ENCODE measurements at regions not wholly inside any gene's neighbourhood (a gene's known extent, or its start where the extent isn't known, plus 50 kb on each side); places are given as distances from the start of the nearest gene placed in this dataset.

DNA sequence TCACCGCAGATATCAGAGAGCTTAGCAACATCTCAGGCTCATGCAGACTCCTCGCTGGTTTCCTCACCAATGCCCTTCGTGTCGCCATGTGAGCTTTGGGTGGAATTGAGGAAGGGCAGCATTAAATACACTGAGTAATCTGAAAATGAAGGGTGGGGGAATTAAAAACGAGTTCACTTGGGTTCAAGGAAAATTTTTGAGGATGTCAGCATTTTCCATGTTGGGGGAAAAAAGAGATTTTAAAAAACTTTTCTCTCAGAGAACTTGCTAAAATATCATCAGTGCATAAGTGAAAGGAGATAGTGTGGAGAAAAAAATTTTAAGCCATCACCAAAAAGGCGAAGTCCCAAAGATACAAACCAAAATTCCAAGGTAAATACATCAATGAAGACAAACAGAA lies 359.3 kb downstream of the KCNRG start:
- ATAC-seq (ENCODE audit: insufficient read depth, low FRiP score), result no peak
- Histone ChIP-seq H3K9ac (ENCODE audit: insufficient read depth in 1 of 2, low read length in 2 of 2) (no peak overlapping the region), H3K4me1 (ENCODE audit: control insufficient read depth in 5 of 5, insufficient read depth in 5 of 5, low read length in 5 of 5) (peaks cover 0 to 6% (median 0%) of the 10 kb centered on the region in 5 donors), H3K27ac (ENCODE audit: low read depth in 1 of 2, low read length in 1 of 2) (no peak overlapping the region), H3K4me3 (no peak overlapping the region), H3K27me3 (ENCODE audit: control insufficient read depth in 3 of 3, insufficient read depth in 3 of 3, low read length in 2 of 3) (no peaks in the 10 kb centered on the region), H3K9me3 (ENCODE audit: control insufficient read depth in 4 of 4, insufficient read depth in 3 of 4, low read length in 3 of 4) (no peaks in the 10 kb centered on the region), H3K36me3 (ENCODE audit: control insufficient read depth in 4 of 4, insufficient read depth in 4 of 4, low read length in 4 of 4) (no peaks in the 10 kb centered on the region)
- TF ChIP-seq, protein P1, sequence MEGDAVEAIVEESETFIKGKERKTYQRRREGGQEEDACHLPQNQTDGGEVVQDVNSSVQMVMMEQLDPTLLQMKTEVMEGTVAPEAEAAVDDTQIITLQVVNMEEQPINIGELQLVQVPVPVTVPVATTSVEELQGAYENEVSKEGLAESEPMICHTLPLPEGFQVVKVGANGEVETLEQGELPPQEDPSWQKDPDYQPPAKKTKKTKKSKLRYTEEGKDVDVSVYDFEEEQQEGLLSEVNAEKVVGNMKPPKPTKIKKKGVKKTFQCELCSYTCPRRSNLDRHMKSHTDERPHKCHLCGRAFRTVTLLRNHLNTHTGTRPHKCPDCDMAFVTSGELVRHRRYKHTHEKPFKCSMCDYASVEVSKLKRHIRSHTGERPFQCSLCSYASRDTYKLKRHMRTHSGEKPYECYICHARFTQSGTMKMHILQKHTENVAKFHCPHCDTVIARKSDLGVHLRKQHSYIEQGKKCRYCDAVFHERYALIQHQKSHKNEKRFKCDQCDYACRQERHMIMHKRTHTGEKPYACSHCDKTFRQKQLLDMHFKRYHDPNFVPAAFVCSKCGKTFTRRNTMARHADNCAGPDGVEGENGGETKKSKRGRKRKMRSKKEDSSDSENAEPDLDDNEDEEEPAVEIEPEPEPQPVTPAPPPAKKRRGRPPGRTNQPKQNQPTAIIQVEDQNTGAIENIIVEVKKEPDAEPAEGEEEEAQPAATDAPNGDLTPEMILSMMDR (IDR thresholded peaks at IDR 0.05; ENCODE audit: control extremely low read depth, extremely low read depth), result no peak
- WGBS, 2 donors, result 93 to 99% methylated on average over 6 of the region's 6 CpGs
- no peak for DNase-seq

DNA sequence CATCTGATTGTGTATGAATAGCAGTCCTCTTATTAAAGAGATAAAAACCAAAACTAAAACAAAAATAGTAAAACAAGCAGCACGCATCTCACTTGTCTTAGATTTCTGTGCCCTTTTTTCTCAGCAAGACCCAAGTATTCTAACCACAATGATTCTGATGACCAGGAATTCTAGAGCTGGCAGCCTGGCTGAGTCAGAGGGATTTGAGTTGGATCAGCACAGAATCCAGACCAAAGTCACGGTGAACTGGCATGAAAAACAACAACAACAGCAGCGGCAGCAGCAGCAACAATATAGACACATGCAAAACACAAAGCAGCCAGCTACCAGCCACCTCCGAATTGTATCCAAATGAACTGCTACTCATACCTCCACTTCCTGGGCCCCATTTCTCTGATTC lies 360.5 kb downstream of the KCNRG start:
- ATAC-seq (ENCODE audit: insufficient read depth, low FRiP score) (no peak), DNase-seq (no peak)
- TF ChIP-seq, protein P1 (IDR thresholded peaks at IDR 0.05; ENCODE audit: control extremely low read depth, extremely low read depth), result no peak
- Histone ChIP-seq H3K27me3 (ENCODE audit: control insufficient read depth in 3 of 3, insufficient read depth in 3 of 3, low read length in 2 of 3) (no peaks in the 10 kb centered on the region), H3K27ac (ENCODE audit: low read depth in 1 of 2, low read length in 1 of 2) (no peak overlapping the region), H3K36me3 (ENCODE audit: control insufficient read depth in 4 of 4, insufficient read depth in 4 of 4, low read length in 4 of 4) (no peaks in the 10 kb centered on the region), H3K4me1 (ENCODE audit: control insufficient read depth in 5 of 5, insufficient read depth in 5 of 5, low read length in 5 of 5) (peaks cover 0 to 6% (median 0%) of the 10 kb centered on the region in 5 donors), H3K9me3 (ENCODE audit: control insufficient read depth in 4 of 4, insufficient read depth in 3 of 4, low read length in 3 of 4) (no peaks in the 10 kb centered on the region), H3K9ac (ENCODE audit: insufficient read depth in 1 of 2, low read length in 2 of 2) (no peak overlapping the region), H3K4me3 (no peak overlapping the region)
- 53 to 56% methylated on average over 4 of the region's 4 CpGs for WGBS, 2 donors

GRCh38 chr13:50376895-50377575 lies 361.8 kb downstream of the KCNRG start:
- WGBS, 2 donors, result 76 to 88% methylated on average over 1 of the region's 1 CpG
- Histone ChIP-seq H3K4me1 (ENCODE audit: control insufficient read depth in 5 of 5, insufficient read depth in 5 of 5, low read length in 5 of 5) (peaks cover 0 to 6% (median 0%) of the 10 kb centered on the region in 5 donors), H3K4me3 (no peak overlapping the region), H3K27me3 (ENCODE audit: control insufficient read depth in 3 of 3, insufficient read depth in 3 of 3, low read length in 2 of 3) (no peaks in the 10 kb centered on the region), H3K36me3 (ENCODE audit: control insufficient read depth in 4 of 4, insufficient read depth in 4 of 4, low read length in 4 of 4) (no peaks in the 10 kb centered on the region), H3K27ac (ENCODE audit: low read depth in 1 of 2, low read length in 1 of 2) (no peak overlapping the region), H3K9ac (ENCODE audit: insufficient read depth in 1 of 2, low read length in 2 of 2) (no peak overlapping the region), H3K9me3 (ENCODE audit: control insufficient read depth in 4 of 4, insufficient read depth in 3 of 4, low read length in 3 of 4) (no peaks in the 10 kb centered on the region)
- TF ChIP-seq, protein P1 (IDR thresholded peaks at IDR 0.05; ENCODE audit: control extremely low read depth, extremely low read depth), result no peak
- no peak for ATAC-seq (ENCODE audit: insufficient read depth, low FRiP score)
- DNase-seq, result no peak

All from lung (tissue), 11 donors.